ENCODE measurements at regions not wholly inside any gene's neighbourhood (a gene's known extent, or its start where the extent isn't known, plus 50 kb on each side); places are given as distances from the start of the nearest gene placed in this dataset.
"Not testable (repeated sequence)": the region's sequence is repeated elsewhere in the genome, so short reads cannot be mapped to it uniquely, and the experiment has no call there.

- no peaks in the 10 kb centered on the region for H3K9me3 ChIP-seq (ENCODE audit: low read length)
- H3F3A ChIP-seq (ENCODE audit: insufficient read depth, low read length): no peaks in the 10 kb centered on the region
- no peaks in the 10 kb centered on the region for H3K9me2 ChIP-seq (ENCODE audit: low read depth, low read length)
- H3K79me2 ChIP-seq (ENCODE audit: insufficient read depth, low read length): no peaks in the 10 kb centered on the region
- H3K4me3 ChIP-seq (ENCODE audit: low read depth, low read length, poor library complexity, severe bottlenecking): no peak overlapping the region
- H2AFZ ChIP-seq (ENCODE audit: low read length): no peak overlapping the region
- no peaks in the 10 kb centered on the region for H3K27me3 ChIP-seq (ENCODE audit: insufficient read depth, low read length)
- TF ChIP-seq EZH2 (IDR thresholded peaks at IDR 0.05; ENCODE audit: borderline replicate concordance, low read length): no peak
- TF ChIP-seq CTCF (IDR thresholded peaks at IDR 0.05; ENCODE audit: low read length): no peak
- H3K4me1 ChIP-seq (ENCODE audit: insufficient read depth, low read length, severe bottlenecking): no peaks in the 10 kb centered on the region
- H3K36me3 ChIP-seq (ENCODE audit: insufficient read depth, low read length): no peaks in the 10 kb centered on the region
- H3K9ac ChIP-seq (ENCODE audit: low read length): no peak overlapping the region
- H3K27ac ChIP-seq (ENCODE audit: low read depth, low read length, poor library complexity, severe bottlenecking): no peak overlapping the region
- H3K4me2 ChIP-seq (ENCODE audit: low read length): no peak overlapping the region
- no peaks in the 10 kb centered on the region for H4K20me1 ChIP-seq (ENCODE audit: insufficient read depth, low read length)
These were observed 135.8 kb downstream of the MAP3K21 start for GRCh38 chr1:233463333-233463732.

DNA sequence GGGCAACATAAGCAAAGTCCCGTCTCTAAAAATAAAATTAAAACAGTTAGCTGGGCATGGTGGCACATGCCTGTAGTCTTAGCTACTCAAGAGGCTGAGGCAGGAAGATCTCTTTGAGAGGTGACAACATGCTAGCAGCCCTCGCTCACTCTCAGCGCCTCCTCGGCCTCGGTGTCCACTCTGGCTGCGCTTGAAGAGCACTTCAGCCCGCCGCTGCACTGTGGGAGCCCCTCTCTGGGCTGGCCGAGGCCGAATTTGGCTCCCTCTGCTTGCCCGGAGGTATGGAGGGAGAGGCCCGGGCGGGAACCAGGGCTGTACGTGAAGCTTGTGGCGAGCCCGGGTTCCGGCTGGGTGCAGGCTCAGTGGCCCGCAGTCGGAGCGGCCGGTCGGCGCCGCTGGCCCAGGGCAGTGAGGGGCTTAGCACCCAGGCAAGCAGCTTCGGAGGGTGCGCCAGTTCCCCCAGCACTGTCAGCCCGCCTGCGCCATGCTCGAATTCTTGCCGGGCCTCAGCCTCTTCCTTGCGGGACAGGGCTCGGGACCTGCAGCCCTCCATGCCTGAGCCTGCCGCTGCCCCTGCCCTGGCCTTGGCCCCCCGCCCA lies 138.3 kb downstream of the MAP3K21 start:
- no peak overlapping the region for H3K27ac ChIP-seq (ENCODE audit: low read depth, low read length, poor library complexity, severe bottlenecking)
- H3K27me3 ChIP-seq (ENCODE audit: insufficient read depth, low read length): no peaks in the 10 kb centered on the region
- no peaks in the 10 kb centered on the region for H3K9me3 ChIP-seq (ENCODE audit: low read length)

GRCh38 chr1:233470741-233471499 lies 143.0 kb upstream of the KCNK1 start:
- Histone ChIP-seq H3K27me3 (ENCODE audit: insufficient read depth, low read length) (no peaks in the 10 kb centered on the region), H3F3A (ENCODE audit: insufficient read depth, low read length) (no peaks in the 10 kb centered on the region), H3K4me1 (ENCODE audit: insufficient read depth, low read length, severe bottlenecking) (no peaks in the 10 kb centered on the region), H3K36me3 (ENCODE audit: insufficient read depth, low read length) (no peaks in the 10 kb centered on the region), H3K9me3 (ENCODE audit: low read length) (no peaks in the 10 kb centered on the region), H2AFZ (ENCODE audit: low read length) (no peak overlapping the region), H3K4me3 (ENCODE audit: low read depth, low read length, poor library complexity, severe bottlenecking) (no peak overlapping the region), H4K20me1 (ENCODE audit: insufficient read depth, low read length) (no peaks in the 10 kb centered on the region), H3K4me2 (ENCODE audit: low read length) (no peak overlapping the region), H3K79me2 (ENCODE audit: insufficient read depth, low read length) (no peaks in the 10 kb centered on the region), H3K9me2 (ENCODE audit: low read depth, low read length) (no peaks in the 10 kb centered on the region), H3K9ac (ENCODE audit: low read length) (no peak overlapping the region), H3K27ac (ENCODE audit: low read depth, low read length, poor library complexity, severe bottlenecking) (no peak overlapping the region)
- TF ChIP-seq CTCF (IDR thresholded peaks at IDR 0.05; ENCODE audit: low read length): no peak
- TF ChIP-seq EZH2 (IDR thresholded peaks at IDR 0.05; ENCODE audit: borderline replicate concordance, low read length): no peak

More for the DNA sequence above, 138.3 kb downstream of the MAP3K21 start:
- no peak for TF ChIP-seq CTCF (IDR thresholded peaks at IDR 0.05; ENCODE audit: low read length)
- Histone ChIP-seq H3F3A (ENCODE audit: insufficient read depth, low read length) (no peaks in the 10 kb centered on the region), H4K20me1 (ENCODE audit: insufficient read depth, low read length) (no peaks in the 10 kb centered on the region), H3K36me3 (ENCODE audit: insufficient read depth, low read length) (no peaks in the 10 kb centered on the region), H3K9ac (ENCODE audit: low read length) (no peak overlapping the region), H3K4me3 (ENCODE audit: low read depth, low read length, poor library complexity, severe bottlenecking) (no peak overlapping the region), H3K79me2 (ENCODE audit: insufficient read depth, low read length) (no peaks in the 10 kb centered on the region), H3K4me1 (ENCODE audit: insufficient read depth, low read length, severe bottlenecking) (no peaks in the 10 kb centered on the region), H3K9me2 (ENCODE audit: low read depth, low read length) (no peaks in the 10 kb centered on the region), H2AFZ (ENCODE audit: low read length) (no peak overlapping the region), H3K4me2 (ENCODE audit: low read length) (no peak overlapping the region)

DNA sequence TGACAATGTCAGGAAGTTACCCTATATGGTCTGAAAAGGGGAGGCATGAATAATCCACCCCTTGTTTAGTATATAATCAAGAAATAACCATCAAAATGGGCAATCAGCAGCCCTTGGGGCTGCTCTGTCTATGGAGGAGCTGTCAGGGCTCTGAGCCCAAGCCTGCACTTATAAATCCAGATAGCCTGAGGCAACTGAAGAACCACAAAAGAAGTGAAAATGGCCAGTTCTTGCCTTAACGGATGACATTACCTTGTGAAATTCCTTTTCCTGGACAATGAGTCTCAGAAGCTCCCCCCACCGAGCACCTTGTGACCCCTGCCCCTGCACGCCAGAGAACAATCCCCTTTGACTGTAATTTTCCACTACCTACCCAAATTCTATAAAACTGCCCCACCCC lies 142.1 kb upstream of the KCNK1 start:
- H3K27ac ChIP-seq (ENCODE audit: low read depth, low read length, poor library complexity, severe bottlenecking); H3K4me2 ChIP-seq (ENCODE audit: low read length); H3F3A ChIP-seq (ENCODE audit: insufficient read depth, low read length); H3K9me3 ChIP-seq (ENCODE audit: low read length); H3K4me3 ChIP-seq (ENCODE audit: low read depth, low read length, poor library complexity, severe bottlenecking); H3K9me2 ChIP-seq (ENCODE audit: low read depth, low read length); H3K79me2 ChIP-seq (ENCODE audit: insufficient read depth, low read length); H3K36me3 ChIP-seq (ENCODE audit: insufficient read depth, low read length); H4K20me1 ChIP-seq (ENCODE audit: insufficient read depth, low read length); H3K9ac ChIP-seq (ENCODE audit: low read length); H2AFZ ChIP-seq (ENCODE audit: low read length); H3K4me1 ChIP-seq (ENCODE audit: insufficient read depth, low read length, severe bottlenecking); H3K27me3 ChIP-seq (ENCODE audit: insufficient read depth, low read length): not testable (repeated sequence)

- not testable (repeated sequence) for H3K27ac ChIP-seq (ENCODE audit: low read depth, low read length, poor library complexity, severe bottlenecking); H3K4me1 ChIP-seq (ENCODE audit: insufficient read depth, low read length, severe bottlenecking); H3K36me3 ChIP-seq (ENCODE audit: insufficient read depth, low read length); H3K79me2 ChIP-seq (ENCODE audit: insufficient read depth, low read length); H3K27me3 ChIP-seq (ENCODE audit: insufficient read depth, low read length); H3K9me2 ChIP-seq (ENCODE audit: low read depth, low read length); H2AFZ ChIP-seq (ENCODE audit: low read length); H3K4me2 ChIP-seq (ENCODE audit: low read length); H3K9me3 ChIP-seq (ENCODE audit: low read length); H3K4me3 ChIP-seq (ENCODE audit: low read depth, low read length, poor library complexity, severe bottlenecking); H3K9ac ChIP-seq (ENCODE audit: low read length); H4K20me1 ChIP-seq (ENCODE audit: insufficient read depth, low read length); H3F3A ChIP-seq (ENCODE audit: insufficient read depth, low read length)
These were observed 141.1 kb upstream of the KCNK1 start for GRCh38 chr1:233472796-233473195.
